ENCODE measurements at regions not wholly inside any gene's neighbourhood (a gene's known extent, or its start where the extent isn't known, plus 50 kb on each side); places are given as distances from the start of the nearest gene placed in this dataset.
"Not testable (repeated sequence)": the region's sequence is repeated elsewhere in the genome, so short reads cannot be mapped to it uniquely, and the experiment has no call there.

DNA sequence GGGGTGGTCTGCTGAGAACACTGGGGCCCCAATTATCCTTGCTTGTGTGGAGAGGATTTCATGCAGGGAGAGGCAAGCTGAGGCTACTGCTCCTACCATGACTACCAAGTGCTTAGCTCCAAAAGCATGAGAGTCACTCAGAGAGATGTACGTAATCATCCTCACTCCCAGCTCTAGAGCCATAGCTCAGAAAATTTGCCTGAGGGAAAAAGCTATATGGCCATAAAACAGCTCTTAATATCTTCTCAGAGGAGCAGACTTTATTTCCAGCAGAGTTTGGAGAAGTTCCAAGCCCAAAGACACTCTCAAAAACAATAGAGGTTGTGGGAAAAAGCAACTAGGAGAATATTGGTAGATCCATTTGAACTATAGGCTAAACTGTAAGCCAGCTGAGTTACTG lies 106.4 kb upstream of the PBX1 start (continued):
- TF ChIP-seq, protein P1, sequence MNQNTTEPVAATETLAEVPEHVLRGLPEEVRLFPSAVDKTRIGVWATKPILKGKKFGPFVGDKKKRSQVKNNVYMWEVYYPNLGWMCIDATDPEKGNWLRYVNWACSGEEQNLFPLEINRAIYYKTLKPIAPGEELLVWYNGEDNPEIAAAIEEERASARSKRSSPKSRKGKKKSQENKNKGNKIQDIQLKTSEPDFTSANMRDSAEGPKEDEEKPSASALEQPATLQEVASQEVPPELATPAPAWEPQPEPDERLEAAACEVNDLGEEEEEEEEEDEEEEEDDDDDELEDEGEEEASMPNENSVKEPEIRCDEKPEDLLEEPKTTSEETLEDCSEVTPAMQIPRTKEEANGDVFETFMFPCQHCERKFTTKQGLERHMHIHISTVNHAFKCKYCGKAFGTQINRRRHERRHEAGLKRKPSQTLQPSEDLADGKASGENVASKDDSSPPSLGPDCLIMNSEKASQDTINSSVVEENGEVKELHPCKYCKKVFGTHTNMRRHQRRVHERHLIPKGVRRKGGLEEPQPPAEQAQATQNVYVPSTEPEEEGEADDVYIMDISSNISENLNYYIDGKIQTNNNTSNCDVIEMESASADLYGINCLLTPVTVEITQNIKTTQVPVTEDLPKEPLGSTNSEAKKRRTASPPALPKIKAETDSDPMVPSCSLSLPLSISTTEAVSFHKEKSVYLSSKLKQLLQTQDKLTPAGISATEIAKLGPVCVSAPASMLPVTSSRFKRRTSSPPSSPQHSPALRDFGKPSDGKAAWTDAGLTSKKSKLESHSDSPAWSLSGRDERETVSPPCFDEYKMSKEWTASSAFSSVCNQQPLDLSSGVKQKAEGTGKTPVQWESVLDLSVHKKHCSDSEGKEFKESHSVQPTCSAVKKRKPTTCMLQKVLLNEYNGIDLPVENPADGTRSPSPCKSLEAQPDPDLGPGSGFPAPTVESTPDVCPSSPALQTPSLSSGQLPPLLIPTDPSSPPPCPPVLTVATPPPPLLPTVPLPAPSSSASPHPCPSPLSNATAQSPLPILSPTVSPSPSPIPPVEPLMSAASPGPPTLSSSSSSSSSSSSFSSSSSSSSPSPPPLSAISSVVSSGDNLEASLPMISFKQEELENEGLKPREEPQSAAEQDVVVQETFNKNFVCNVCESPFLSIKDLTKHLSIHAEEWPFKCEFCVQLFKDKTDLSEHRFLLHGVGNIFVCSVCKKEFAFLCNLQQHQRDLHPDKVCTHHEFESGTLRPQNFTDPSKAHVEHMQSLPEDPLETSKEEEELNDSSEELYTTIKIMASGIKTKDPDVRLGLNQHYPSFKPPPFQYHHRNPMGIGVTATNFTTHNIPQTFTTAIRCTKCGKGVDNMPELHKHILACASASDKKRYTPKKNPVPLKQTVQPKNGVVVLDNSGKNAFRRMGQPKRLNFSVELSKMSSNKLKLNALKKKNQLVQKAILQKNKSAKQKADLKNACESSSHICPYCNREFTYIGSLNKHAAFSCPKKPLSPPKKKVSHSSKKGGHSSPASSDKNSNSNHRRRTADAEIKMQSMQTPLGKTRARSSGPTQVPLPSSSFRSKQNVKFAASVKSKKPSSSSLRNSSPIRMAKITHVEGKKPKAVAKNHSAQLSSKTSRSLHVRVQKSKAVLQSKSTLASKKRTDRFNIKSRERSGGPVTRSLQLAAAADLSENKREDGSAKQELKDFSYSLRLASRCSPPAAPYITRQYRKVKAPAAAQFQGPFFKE (tag by site-specific recombination; IDR thresholded peaks at IDR 0.05; ENCODE audit: borderline replicate concordance): no peak
- no peak for TF ChIP-seq ZBTB1 (tag by site-specific recombination; IDR thresholded peaks at IDR 0.05)
- TF ChIP-seq, protein P2, sequence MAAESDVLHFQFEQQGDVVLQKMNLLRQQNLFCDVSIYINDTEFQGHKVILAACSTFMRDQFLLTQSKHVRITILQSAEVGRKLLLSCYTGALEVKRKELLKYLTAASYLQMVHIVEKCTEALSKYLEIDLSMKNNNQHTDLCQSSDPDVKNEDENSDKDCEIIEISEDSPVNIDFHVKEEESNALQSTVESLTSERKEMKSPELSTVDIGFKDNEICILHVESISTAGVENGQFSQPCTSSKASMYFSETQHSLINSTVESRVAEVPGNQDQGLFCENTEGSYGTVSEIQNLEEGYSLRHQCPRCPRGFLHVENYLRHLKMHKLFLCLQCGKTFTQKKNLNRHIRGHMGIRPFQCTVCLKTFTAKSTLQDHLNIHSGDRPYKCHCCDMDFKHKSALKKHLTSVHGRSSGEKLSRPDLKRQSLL (tag by site-specific recombination; IDR thresholded peaks at IDR 0.05): peak; percentile 71

DNA sequence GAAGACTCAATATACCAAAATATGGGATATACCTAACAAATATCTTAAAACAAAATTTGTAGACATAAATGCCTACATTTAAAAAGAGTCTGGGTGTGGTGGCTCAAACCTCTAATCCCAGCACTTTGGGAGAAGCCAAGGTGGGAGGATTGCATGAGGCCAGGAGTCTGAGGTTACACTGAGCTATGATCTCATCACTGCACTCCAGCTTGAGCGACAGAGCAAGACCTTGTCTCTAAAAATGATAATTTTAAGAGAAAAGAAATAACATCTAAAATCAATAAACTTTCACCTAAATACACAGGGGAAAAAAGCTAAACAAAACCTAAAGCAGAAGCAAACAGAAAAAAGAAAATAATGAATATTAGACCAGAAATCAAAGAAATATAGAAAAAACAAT lies 102.7 kb upstream of the PBX1 start:
- no peaks in the 10 kb centered on the region for H3K9me3 ChIP-seq (ENCODE audit: control insufficient read depth, insufficient read depth, low read depth, low read length)
- no peaks in the 10 kb centered on the region for H3K36me3 ChIP-seq (ENCODE audit: control insufficient read depth in 2 of 2, insufficient read depth in 1 of 2, low read length in 2 of 2)
- 0 out of 2 replicates have a peak, but pooled peaks cover 3% of the 10 kb centered on the region for H3K4me1 ChIP-seq (ENCODE audit: control insufficient read depth, insufficient read depth, low read length)
- no peak overlapping the region for H3K27ac ChIP-seq (ENCODE audit: extremely low read depth, low read depth, low read length)
- H3K4me3 ChIP-seq (ENCODE audit: low read depth, low read length): no peak overlapping the region
- POLR2A ChIA-PET: no interaction called here
- peak; percentile 50 for TF ChIP-seq ZNF629 (tag by site-specific recombination; IDR thresholded peaks at IDR 0.05)
- TF ChIP-seq IKZF3 (tag by site-specific recombination; IDR thresholded peaks at IDR 0.05): no peak
- CTCF ChIA-PET: no interaction called here

DNA sequence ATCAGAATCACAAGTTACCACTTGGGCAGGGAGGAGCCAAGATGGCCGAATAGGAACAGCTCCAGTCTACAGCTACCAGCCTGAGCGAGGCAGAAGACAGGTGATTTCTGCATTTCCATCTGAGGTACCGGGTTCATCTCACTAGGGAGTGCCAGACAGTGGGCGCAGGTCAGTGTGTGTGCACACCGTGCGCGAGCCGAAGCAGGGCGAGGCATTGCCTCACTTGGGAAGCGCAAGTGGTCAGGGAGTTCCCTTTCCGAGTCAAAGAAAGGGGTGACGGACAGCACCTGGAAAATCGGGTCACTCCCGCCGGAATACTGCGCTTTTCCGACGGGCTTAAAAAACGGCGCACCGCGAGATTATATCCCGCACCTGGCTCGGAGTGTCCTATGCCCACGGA lies 99.8 kb upstream of the PBX1 start:
- H3K9me3 ChIP-seq (ENCODE audit: control insufficient read depth, insufficient read depth, low read depth, low read length); H3K27ac ChIP-seq (ENCODE audit: extremely low read depth, low read depth, low read length); POLR2A ChIA-PET; CTCF ChIA-PET; H3K4me1 ChIP-seq (ENCODE audit: control insufficient read depth, insufficient read depth, low read length); H3K36me3 ChIP-seq (ENCODE audit: control insufficient read depth in 2 of 2, insufficient read depth in 1 of 2, low read length in 2 of 2); H3K4me3 ChIP-seq (ENCODE audit: low read depth, low read length): not testable (repeated sequence)

DNA sequence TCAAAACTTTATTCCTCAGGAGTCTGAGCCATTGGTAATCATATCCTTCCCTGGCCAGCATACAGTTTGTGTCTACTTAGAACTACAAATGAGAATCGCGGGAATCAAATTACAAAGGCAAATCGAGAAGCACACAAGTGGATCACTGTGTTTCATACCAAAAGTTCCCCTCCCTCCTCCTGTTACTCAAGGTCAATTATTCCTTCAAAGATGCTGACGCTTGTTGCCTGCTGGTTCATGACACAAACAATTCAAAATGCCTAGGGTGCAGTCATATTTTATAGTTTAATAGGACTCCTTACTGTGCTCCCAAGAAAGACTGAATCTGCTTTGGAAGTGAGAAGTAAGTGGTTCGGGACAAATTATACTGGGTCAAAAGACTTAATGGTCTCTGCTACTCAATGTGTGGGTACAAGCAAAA lies 93.0 kb upstream of the PBX1 start:
- Histone ChIP-seq H3K4me1 (ENCODE audit: control insufficient read depth, insufficient read depth, low read length) (no peaks in the 10 kb centered on the region), H3K9me3 (ENCODE audit: control insufficient read depth, insufficient read depth, low read depth, low read length) (no peaks in the 10 kb centered on the region), H3K27ac (ENCODE audit: extremely low read depth, low read depth, low read length) (no peak overlapping the region), H3K36me3 (ENCODE audit: control insufficient read depth in 2 of 2, insufficient read depth in 1 of 2, low read length in 2 of 2) (no peaks in the 10 kb centered on the region), H3K4me3 (ENCODE audit: low read depth, low read length) (no peak overlapping the region)
- POLR2A ChIA-PET: no interaction called here
- CTCF ChIA-PET: no interaction called here
- TF ChIP-seq SALL2 (tag by site-specific recombination; IDR thresholded peaks at IDR 0.05; ENCODE audit: borderline replicate concordance) (no peak), ZNF843 (tag by site-specific recombination; IDR thresholded peaks at IDR 0.05) (0 out of 2 replicates have a peak, but pooled peaks have one; percentile 19), ZNF837 (tag by site-specific recombination; IDR thresholded peaks at IDR 0.05) (no peak), ZNF660 (tag by site-specific recombination; IDR thresholded peaks at IDR 0.05) (peak; percentile 25; the same call in 1 of the 2 replicates), ZNF157 (tag by site-specific recombination; IDR thresholded peaks at IDR 0.05) (no peak), ZIC2 (tag by site-specific recombination; IDR thresholded peaks at IDR 0.05) (peak; percentile 92), ZNF24 (tag by site-specific recombination; IDR thresholded peaks at IDR 0.05) (peak; percentile 56; the same call in 1 of the 2 replicates), ZNF530 (tag by site-specific recombination; IDR thresholded peaks at IDR 0.05; ENCODE audit: low read depth) (no peak), ZNF561 (tag by site-specific recombination; IDR thresholded peaks at IDR 0.05; ENCODE audit: borderline replicate concordance) (peak; percentile 61; the same call in 1 of the 2 replicates), ZNF600 (tag by site-specific recombination; IDR thresholded peaks at IDR 0.05) (peak; percentile 74; the same call in 1 of the 2 replicates)
- TF ChIP-seq, protein P3, sequence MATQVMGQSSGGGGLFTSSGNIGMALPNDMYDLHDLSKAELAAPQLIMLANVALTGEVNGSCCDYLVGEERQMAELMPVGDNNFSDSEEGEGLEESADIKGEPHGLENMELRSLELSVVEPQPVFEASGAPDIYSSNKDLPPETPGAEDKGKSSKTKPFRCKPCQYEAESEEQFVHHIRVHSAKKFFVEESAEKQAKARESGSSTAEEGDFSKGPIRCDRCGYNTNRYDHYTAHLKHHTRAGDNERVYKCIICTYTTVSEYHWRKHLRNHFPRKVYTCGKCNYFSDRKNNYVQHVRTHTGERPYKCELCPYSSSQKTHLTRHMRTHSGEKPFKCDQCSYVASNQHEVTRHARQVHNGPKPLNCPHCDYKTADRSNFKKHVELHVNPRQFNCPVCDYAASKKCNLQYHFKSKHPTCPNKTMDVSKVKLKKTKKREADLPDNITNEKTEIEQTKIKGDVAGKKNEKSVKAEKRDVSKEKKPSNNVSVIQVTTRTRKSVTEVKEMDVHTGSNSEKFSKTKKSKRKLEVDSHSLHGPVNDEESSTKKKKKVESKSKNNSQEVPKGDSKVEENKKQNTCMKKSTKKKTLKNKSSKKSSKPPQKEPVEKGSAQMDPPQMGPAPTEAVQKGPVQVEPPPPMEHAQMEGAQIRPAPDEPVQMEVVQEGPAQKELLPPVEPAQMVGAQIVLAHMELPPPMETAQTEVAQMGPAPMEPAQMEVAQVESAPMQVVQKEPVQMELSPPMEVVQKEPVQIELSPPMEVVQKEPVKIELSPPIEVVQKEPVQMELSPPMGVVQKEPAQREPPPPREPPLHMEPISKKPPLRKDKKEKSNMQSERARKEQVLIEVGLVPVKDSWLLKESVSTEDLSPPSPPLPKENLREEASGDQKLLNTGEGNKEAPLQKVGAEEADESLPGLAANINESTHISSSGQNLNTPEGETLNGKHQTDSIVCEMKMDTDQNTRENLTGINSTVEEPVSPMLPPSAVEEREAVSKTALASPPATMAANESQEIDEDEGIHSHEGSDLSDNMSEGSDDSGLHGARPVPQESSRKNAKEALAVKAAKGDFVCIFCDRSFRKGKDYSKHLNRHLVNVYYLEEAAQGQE (tag by site-specific recombination; IDR thresholded peaks at IDR 0.05): no peak
- TF ChIP-seq, protein P4, sequence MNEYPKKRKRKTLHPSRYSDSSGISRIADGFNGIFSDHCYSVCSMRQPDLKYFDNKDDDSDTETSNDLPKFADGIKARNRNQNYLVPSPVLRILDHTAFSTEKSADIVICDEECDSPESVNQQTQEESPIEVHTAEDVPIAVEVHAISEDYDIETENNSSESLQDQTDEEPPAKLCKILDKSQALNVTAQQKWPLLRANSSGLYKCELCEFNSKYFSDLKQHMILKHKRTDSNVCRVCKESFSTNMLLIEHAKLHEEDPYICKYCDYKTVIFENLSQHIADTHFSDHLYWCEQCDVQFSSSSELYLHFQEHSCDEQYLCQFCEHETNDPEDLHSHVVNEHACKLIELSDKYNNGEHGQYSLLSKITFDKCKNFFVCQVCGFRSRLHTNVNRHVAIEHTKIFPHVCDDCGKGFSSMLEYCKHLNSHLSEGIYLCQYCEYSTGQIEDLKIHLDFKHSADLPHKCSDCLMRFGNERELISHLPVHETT (tag by site-specific recombination; IDR thresholded peaks at IDR 0.05): peak; percentile 46; the same call in 1 of the 2 replicates

Data from HEK293 (cell line).